ENCODE measurements at regions not wholly inside any gene's neighbourhood (a gene's known extent, or its start where the extent isn't known, plus 50 kb on each side); places are given as distances from the start of the nearest gene placed in this dataset.
"Not testable (repeated sequence)": the region's sequence is repeated elsewhere in the genome, so short reads cannot be mapped to it uniquely, and the experiment has no call there.

GRCh38 chr2:102871707-102872106 lies 109.9 kb downstream of the TMEM182 start:
- DNase-seq: no peak

DNA sequence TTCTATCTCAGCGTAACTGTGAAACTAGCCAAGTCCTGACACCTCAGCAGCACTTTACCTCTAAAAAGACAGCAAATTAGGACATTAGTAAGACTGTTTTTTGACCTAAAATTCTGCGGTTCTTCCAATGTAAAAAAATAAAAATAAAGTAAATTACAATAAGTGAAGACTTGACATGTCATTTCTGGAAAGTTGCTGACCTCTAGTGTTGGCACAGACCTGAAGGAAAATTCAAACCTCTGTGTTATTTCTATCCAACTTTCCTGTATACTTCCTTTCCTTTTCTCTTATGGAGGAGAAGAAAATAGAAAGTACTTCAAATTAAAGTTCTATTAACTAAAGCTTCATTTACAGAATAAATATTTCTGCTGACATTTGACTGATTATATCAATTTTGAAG lies 110.6 kb downstream of the TMEM182 start:
- no peak for DNase-seq

- DNase-seq: not testable (repeated sequence)
Measured at GRCh38 chr2:102879513-102879912, 117.7 kb downstream of the TMEM182 start.

- no peak for DNase-seq
Measured at GRCh38 chr2:102880731-102881130, 118.9 kb downstream of the TMEM182 start.

GRCh38 chr2:102886216-102886893 lies 124.5 kb downstream of the TMEM182 start:
- no peak for DNase-seq

GRCh38 chr2:102888514-102888913 lies 126.7 kb downstream of the TMEM182 start:
- no peak for DNase-seq

GRCh38 chr2:102891296-102891695 lies 129.5 kb downstream of the TMEM182 start:
- DNase-seq: no peak

DNA sequence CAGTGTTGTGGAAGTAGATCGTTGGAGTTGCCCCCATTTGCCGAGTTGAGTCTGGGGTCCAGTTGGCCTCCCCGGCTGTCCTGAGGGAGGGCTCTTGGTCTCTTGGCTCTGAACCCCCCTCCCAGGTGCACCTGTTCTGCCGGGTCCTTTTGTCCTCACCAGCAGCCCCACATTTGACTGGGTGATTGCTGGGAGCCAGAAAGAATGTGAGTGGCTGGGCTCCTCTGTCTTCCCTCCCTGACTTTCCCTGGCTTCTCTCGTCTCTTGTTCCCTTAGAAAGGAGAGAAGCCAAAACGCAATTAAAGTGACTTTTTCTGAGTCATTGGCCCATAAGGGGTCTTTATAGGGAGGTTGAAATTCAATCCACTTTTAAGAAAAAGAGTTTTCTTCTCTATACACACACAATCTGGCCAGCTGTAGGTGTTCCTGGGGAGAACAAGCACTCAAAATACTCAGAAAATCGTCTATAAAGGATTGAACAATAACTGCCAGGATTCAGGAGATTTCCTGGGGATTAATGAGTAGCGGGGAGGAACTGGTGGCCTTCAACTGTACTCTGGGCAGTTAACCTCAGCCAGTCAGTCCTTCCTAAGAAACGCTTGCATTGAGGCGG lies 131.0 kb downstream of the TMEM182 start:
- no peak for DNase-seq

- DNase-seq: no peak
Measured at GRCh38 chr2:102893870-102894269, 132.0 kb downstream of the TMEM182 start.

GRCh38 chr2:102895376-102895775 lies 133.5 kb downstream of the TMEM182 start:
- no peak for DNase-seq

DNA sequence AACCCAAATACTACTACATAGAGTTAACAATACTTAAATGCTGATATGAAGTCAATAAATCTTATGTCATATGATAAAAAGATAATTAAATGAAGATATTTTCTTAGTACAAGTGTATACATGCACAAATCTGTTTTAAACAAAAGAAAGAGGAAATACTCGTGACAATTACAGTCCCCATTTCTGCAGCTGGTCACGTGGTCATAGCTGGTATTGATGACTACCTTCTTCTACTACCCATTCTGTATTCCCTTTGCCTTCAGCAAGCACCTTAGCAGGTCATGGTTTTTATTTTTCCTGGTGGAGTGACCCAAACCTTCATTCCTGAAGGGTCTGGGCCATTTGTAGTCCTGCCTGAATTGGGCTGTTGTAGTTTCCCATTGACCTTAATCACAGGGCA lies 147.4 kb downstream of the TMEM182 start:
- not testable (repeated sequence) for DNase-seq

DNA sequence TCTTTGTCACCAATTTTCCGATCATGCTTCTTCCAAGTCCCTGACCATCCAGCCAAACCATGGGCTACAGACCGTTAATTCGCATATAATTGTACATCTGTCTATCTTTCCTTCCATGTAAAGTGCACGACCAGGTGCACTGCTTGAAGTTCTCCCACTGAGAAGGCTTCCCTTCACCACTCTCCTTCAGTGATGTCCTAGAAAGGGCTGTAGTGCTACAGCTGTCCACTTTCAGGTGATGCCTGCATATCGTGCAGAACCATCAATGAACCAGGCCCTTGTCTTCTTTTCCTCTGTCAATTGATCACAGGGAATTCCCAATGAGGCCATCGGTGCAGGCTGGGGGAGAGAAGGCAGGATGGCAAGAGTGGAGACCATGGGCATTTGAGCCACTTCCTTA lies 148.9 kb downstream of the TMEM182 start:
- no peak for DNase-seq

DNA sequence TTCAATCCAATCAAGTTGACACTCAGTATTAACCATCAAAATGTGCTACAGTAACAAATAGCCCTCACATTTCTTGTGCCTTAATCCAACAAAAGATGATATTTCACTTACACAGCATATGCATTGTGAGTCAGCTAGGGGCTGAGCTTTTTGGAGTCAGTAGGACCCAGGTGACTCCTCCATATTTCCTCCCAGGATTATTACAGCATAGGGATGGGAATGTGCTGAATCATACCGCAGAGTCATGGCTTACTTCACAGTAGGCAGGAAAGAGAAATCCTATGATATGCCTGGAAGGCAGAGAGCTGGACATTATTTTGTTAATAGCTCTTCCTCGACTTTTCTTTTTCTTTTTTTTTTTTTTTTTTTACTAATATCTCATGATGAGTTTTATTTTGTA lies 153.3 kb downstream of the TMEM182 start:
- no peak for DNase-seq

DNA sequence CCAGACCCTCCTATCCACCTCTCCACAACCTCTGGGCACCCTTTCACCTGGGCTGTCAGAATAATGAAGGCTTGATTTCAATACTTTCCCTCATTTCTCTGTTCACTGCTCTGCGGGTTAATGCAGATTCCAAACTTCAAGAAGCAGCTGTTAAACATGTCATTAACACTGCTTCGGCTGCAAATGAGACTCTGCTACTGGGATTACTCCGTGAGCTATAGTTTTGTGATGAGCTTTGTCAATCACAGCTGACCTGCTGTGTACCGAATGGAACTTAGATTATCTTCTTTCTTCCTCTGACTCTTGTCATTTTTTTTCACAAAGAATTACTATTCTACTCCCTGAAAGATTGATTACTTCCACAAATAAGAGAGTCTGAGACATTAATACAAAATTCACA lies 160.5 kb downstream of the TMEM182 start:
- no peak for DNase-seq

DNA sequence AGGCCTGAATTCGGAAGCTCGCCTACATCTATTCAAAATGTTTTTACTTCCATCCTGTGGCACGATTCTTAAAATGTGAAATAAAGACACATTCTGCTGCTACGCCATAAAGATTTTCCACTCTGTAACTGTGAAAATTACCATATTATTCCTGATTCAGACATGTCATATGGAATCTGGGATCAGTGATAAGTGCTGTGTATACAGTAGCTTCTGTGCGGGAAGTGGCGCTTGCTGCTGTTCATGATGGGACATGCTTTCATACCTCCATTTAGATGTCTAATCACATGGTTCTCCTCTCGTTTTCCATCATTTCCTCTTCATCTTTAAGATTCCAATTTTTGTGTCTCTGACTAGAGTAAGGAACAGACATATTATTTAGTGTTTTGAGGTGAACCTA lies 163.2 kb downstream of the TMEM182 start:
- DNase-seq: no peak

- DNase-seq: no peak
Measured at GRCh38 chr2:102927854-102928267, 166.0 kb downstream of the TMEM182 start.

DNA sequence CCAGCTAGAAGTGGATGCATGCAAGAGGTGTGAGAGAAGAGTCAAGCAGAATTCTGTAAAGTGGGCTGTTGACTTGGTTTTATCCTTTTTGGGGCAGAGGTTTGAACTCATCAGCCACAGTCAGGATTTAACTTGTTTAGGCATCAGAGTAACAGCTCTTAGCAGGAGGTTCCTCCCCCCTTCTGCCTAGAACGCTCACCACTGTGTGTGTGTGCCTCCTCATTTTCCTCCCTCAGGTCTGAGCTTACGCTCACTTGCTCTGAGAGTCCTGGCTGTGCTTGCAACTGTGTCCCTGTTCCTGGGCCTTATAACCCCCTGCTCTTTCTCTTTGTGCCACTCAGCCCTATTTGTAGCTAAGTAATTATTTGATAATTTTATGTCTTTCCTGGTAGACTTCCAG lies 167.9 kb downstream of the TMEM182 start:
- DNase-seq: no peak

DNA sequence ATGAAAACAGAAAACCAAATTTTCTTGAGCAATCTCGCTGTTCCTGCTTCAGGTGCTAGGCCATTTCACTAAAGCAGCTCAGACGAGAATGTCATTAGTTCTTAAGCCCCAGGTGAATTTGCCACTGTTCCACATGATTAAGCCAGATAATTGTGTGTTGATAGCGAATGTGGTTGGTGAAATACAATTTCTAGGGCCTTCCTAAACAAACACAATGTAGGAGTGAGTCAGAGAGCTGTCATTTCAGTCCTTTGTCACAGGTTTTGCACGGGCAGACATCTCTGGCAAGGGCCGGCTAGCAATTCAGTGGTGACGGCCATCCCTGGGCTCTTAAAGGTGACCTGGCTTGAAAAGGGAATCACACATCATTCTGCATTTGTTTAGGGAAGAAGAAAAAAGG lies 170.7 kb downstream of the TMEM182 start:
- no peak for DNase-seq

DNA sequence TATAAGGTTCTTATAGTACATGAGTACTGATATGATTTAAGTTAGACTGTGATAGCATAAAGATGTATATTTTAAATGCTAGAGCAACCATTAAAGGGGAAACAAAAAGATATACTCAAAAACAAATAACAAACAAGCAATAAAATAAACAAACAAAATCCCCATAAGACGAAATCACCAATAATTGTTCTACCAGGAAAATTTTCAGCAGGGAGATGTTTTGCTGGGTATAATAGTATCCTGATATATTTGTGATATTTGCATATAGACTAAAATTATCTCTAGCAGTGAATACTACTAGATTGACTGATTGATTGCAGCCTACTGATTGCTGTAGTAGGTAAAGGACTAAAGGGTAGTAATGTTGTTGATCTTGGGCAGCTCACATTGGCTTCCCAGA lies 177.4 kb downstream of the TMEM182 start:
- no peak for DNase-seq

DNA sequence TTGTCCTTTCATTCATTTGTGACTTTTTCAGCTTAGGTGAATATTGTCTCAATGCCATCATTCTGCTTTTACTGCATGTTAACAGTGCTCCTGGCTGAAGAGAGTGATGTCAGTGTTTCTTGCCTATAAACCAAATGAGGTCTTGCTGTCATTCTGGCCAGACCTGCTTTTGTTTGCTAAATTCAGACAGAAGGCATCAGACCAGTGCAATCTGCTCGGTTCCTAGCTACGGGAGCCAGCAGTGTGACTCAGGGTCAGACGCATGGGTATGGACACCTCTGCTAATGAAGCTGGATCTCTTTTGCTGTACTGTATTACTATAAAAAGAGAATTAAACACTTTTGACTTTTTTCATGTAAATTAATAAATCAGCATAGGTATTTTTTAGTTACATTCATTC lies 178.9 kb downstream of the TMEM182 start:
- no peak for DNase-seq

GRCh38 chr2:102942107-102942506 lies 180.3 kb downstream of the TMEM182 start:
- no peak for DNase-seq

DNA sequence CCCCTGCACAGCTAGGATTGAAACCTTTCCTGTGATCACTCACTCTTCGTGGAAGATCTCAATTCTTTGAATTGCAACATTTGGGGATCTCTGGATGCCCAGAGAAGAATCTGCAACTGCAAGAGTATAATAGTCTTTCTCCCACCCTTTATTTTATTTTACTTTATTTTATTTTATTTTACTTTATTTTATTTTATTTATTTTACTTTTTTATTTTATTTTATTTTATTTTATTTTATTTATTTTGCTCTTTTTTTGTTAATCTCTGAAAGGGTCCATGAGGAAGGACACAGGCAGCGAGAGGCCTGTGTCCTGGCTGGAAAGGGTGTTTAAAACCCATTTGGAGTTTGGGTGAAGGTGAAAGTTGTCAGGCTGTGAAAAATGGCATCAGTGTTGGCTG lies 181.4 kb downstream of the TMEM182 start:
- DNase-seq: no peak

DNA sequence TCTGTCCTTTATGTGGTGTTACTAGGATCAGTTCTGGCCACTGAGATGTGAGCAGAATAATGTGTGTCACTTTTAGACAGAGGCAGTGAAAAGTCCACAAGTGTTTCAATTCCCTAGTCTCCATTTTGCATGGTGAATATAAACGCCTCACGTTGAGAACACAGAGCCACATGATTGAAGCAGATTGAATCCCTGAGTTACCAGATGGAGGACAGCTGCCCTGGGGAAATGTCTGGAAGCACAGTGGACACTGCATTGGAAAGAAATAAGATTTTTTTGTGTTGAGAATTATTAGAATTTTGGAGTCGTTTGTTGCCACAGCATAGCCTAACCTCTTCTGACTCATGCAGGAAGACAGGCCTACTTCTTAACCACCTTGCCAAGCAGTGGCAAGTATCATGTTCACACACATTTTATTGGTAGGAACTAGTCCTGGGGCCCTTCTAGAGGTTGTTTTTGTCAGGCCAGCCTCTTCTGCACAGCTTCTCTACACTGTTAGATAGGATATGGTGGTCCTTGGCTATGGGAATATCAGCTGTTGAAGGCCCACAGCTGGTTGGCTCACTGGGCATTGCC lies 188.6 kb downstream of the TMEM182 start:
- no peak for DNase-seq

GRCh38 chr2:102951249-102951648 lies 189.4 kb downstream of the TMEM182 start:
- DNase-seq: no peak

DNA sequence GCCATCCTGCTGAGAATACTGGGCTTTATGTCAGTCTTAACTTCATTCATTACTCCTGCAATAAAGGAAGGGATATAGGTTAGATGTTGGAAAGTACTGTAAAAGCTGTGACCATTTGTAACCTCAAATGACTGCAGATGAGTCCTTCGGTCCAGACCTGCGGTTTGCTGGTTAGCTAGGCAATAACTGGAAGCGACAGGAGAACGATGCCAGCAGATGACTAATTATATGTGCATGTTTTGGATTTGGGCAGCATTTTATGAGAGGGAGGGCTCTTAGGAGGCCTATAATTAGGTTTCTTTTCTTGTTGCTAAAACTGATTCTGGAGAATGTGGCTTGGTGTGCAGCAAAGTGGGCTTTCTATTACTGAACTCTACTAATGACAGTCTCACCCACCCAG lies 205.6 kb downstream of the TMEM182 start:
- no peak for DNase-seq

All from midbrain (tissue), 1 donor.